GM21447 (cell line): ENCODE measurements at regions not wholly inside any gene's neighbourhood (a gene's known extent, or its start where the extent isn't known, plus 50 kb on each side); places are given as distances from the start of the nearest gene placed in this dataset.
"Not testable (repeated sequence)": the region's sequence is repeated elsewhere in the genome, so short reads cannot be mapped to it uniquely, and the experiment has no call there.

Experiments used
- ATAC-seq: cut with Tn5 transposase; IDR thresholded peaks from one replicate; pipeline ENCODE4 v1.9.1; 2021; ENCODE audit not compliant: unreplicated experiment

GRCh38 chr20:48366230-48366629, 461.6 kb downstream of the PREX1 start:
- no peak for ATAC-seq

GRCh38 chr20:48364688-48365421, 462.9 kb downstream of the PREX1 start:
- no peak for ATAC-seq

GRCh38 chr20:48364055-48364454, 463.7 kb downstream of the PREX1 start:
- no peak for ATAC-seq

GRCh38 chr20:48360342-48360975, 467.3 kb downstream of the PREX1 start:
- ATAC-seq = peak; percentile 48

- peak; percentile 65 for ATAC-seq
Measured at GRCh38 chr20:48359692-48360341, 468.0 kb downstream of the PREX1 start.

GRCh38 chr20:48359055-48359390, 468.8 kb downstream of the PREX1 start:
- ATAC-seq = not testable (repeated sequence)

- ATAC-seq = no peak
Measured at GRCh38 chr20:48358176-48359054, 469.4 kb downstream of the PREX1 start.

GRCh38 chr20:48357714-48358113, 470.1 kb downstream of the PREX1 start:
- ATAC-seq = no peak

- no peak for ATAC-seq
Measured at GRCh38 chr20:48354903-48355302, 472.9 kb downstream of the PREX1 start.

GRCh38 chr20:48354320-48354876, 473.4 kb downstream of the PREX1 start:
- no peak for ATAC-seq

GRCh38 chr20:48352628-48353027, 475.2 kb downstream of the PREX1 start:
- no peak for ATAC-seq

- no peak for ATAC-seq
Measured at GRCh38 chr20:48352042-48352441, 475.8 kb downstream of the PREX1 start.

GRCh38 chr20:48350313-48350988, 477.3 kb downstream of the PREX1 start:
- no peak for ATAC-seq

- ATAC-seq = no peak
Measured at GRCh38 chr20:48349656-48350055, 478.1 kb downstream of the PREX1 start.

GRCh38 chr20:48348022-48348421, 479.8 kb downstream of the PREX1 start:
- no peak for ATAC-seq

GRCh38 chr20:48342822-48343513, 484.8 kb downstream of the PREX1 start:
- ATAC-seq = no peak

- no peak for ATAC-seq
Measured at GRCh38 chr20:48340883-48341281, 486.9 kb downstream of the PREX1 start.

- ATAC-seq = no peak
Measured at GRCh38 chr20:48339986-48340882, 487.6 kb downstream of the PREX1 start.
